ENCODE measurements at regions not wholly inside any gene's neighbourhood (a gene's known extent, or its start where the extent isn't known, plus 50 kb on each side); places are given as distances from the start of the nearest gene placed in this dataset.
"Not testable (repeated sequence)": the region's sequence is repeated elsewhere in the genome, so short reads cannot be mapped to it uniquely, and the experiment has no call there.

DNA sequence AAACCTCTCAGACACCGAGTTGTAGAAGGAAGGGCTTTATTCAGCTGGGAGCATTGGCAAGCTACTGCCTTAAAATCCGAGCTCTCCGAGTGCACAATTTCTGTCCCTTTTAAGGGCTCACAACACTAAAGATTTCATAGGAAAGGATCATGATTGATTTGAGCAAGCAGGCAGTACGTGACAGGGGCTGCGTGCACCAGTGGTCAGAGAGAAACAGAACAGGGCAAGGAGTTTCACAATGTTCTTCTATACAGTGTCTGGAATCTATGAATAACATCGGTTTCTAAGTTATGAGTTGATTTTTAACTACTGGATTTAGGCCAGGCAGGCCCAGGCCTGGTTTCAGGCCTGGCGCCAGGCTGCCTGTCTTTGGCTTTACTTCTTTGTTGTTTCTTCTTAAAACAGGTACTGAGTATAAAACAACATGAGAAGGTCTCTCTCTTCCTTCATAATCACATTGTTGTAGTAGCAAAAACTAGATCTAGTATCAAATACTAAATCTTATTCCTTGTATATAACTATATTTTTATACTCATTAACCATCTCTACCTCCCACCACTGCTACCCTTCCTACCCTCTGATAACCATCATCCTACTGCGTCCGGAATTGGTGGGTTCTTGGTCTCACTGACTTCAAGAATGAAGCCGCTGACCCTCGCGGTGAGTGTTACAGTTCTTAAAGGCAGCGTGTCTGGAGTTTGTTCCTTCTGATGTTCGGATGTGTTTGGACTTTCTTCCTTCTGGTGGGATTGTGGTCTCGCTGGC, 1212.5 kb downstream of the OTOL1 start:
- TF ChIP-seq, protein P1, sequence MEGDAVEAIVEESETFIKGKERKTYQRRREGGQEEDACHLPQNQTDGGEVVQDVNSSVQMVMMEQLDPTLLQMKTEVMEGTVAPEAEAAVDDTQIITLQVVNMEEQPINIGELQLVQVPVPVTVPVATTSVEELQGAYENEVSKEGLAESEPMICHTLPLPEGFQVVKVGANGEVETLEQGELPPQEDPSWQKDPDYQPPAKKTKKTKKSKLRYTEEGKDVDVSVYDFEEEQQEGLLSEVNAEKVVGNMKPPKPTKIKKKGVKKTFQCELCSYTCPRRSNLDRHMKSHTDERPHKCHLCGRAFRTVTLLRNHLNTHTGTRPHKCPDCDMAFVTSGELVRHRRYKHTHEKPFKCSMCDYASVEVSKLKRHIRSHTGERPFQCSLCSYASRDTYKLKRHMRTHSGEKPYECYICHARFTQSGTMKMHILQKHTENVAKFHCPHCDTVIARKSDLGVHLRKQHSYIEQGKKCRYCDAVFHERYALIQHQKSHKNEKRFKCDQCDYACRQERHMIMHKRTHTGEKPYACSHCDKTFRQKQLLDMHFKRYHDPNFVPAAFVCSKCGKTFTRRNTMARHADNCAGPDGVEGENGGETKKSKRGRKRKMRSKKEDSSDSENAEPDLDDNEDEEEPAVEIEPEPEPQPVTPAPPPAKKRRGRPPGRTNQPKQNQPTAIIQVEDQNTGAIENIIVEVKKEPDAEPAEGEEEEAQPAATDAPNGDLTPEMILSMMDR (IDR thresholded peaks at IDR 0.05; ENCODE audit: insufficient read depth, low read depth, low read length) = not testable (repeated sequence)
- not testable (repeated sequence) for TF ChIP-seq EZH2 (IDR thresholded peaks at IDR 0.05; ENCODE audit: insufficient read depth, low read length)
